ENCODE measurements at regions not wholly inside any gene's neighbourhood (a gene's known extent, or its start where the extent isn't known, plus 50 kb on each side); places are given as distances from the start of the nearest gene placed in this dataset.
A peak's percentile ranks its signal among the peaks of the same experiment; 100 is the strongest.

- ATAC-seq (no peak), DNase-seq (no peak)
- no peaks in the 10 kb centered on the region for H3K27me3 ChIP-seq
- intact Hi-C loops (cut with DNase I) = no loop called here
- H3K27ac ChIP-seq = no peak overlapping the region
- TF ChIP-seq CTCF (IDR thresholded peaks at IDR 0.05) = no peak
- H3K4me1 ChIP-seq = no peaks in the 10 kb centered on the region
- no peak overlapping the region for H3K4me3 ChIP-seq
- H3K36me3 ChIP-seq = no peaks in the 10 kb centered on the region
- peaks cover 0 to 5% of the 10 kb centered on the region in 2 donors for H3K9me3 ChIP-seq
Measured at GRCh38 chr11:106495046-106495445, 417.6 kb downstream of the AASDHPPT start.

- no peak for DNase-seq
Measured at GRCh38 chr11:106496677-106497076, 419.2 kb downstream of the AASDHPPT start.

GRCh38 chr11:106497321-106497720 lies 419.9 kb downstream of the AASDHPPT start:
- Histone ChIP-seq H3K27me3 (no peaks in the 10 kb centered on the region), H3K9me3 (peaks cover 0 to 5% of the 10 kb centered on the region in 2 donors), H3K27ac (no peak overlapping the region), H3K36me3 (no peaks in the 10 kb centered on the region), H3K4me1 (no peaks in the 10 kb centered on the region), H3K4me3 (no peak overlapping the region)
- intact Hi-C loops (cut with DNase I) = no loop called here
- no peak for TF ChIP-seq CTCF (IDR thresholded peaks at IDR 0.05)
- DNase-seq (peak in 1 of 4 donors; percentile 18), ATAC-seq (no peak)

More at GRCh38 chr11:106496677-106497076, 419.2 kb downstream of the AASDHPPT start:
- no peak for TF ChIP-seq CTCF (IDR thresholded peaks at IDR 0.05)
- no peak overlapping the region for H3K4me3 ChIP-seq
- H3K27ac ChIP-seq = no peak overlapping the region
- no peaks in the 10 kb centered on the region for H3K27me3 ChIP-seq
- H3K9me3 ChIP-seq = peaks cover 0 to 5% of the 10 kb centered on the region in 2 donors
- intact Hi-C loops (cut with DNase I) = no loop called here
- H3K4me1 ChIP-seq = no peaks in the 10 kb centered on the region
- no peaks in the 10 kb centered on the region for H3K36me3 ChIP-seq
- no peak for ATAC-seq

GRCh38 chr11:106497822-106498221 lies 420.4 kb downstream of the AASDHPPT start:
- intact Hi-C loops (cut with DNase I) = no loop called here
- no peak for TF ChIP-seq CTCF (IDR thresholded peaks at IDR 0.05)
- H3K4me1 ChIP-seq = no peaks in the 10 kb centered on the region
- no peak overlapping the region for H3K4me3 ChIP-seq
- H3K36me3 ChIP-seq = no peaks in the 10 kb centered on the region
- DNase-seq (no peak), ATAC-seq (no peak)
- H3K9me3 ChIP-seq = peaks cover 0 to 5% of the 10 kb centered on the region in 2 donors
- no peak overlapping the region for H3K27ac ChIP-seq
- H3K27me3 ChIP-seq = no peaks in the 10 kb centered on the region

GRCh38 chr11:106503901-106504300 lies 426.4 kb downstream of the AASDHPPT start:
- ATAC-seq (no peak), DNase-seq (no peak)
- Histone ChIP-seq H3K4me1 (no peaks in the 10 kb centered on the region), H3K4me3 (no peak overlapping the region), H3K36me3 (no peaks in the 10 kb centered on the region), H3K27ac (no peak overlapping the region), H3K27me3 (no peaks in the 10 kb centered on the region), H3K9me3 (no peaks in the 10 kb centered on the region)
- TF ChIP-seq CTCF (IDR thresholded peaks at IDR 0.05) = no peak
- intact Hi-C loops (cut with DNase I) = loop anchor here in 1 of 2 donors (10.0 kb wide), 1 partner anchor 61 kb away; no protein-coding TSS in a partner anchor

All from left lung (tissue), 4 donors.